Subcutaneous abdominal adipose tissue (tissue), 5 donors: ENCODE measurements at regions not wholly inside any gene's neighbourhood (a gene's known extent, or its start where the extent isn't known, plus 50 kb on each side); places are given as distances from the start of the nearest gene placed in this dataset.

Experiments used
- H3K27ac ChIP-seq: one replicate; pipeline ENCODE4 v1.7.0; 2013; ENCODE audit warnings: low read depth, mild to moderate bottlenecking, inconsistent platforms, low read length, moderate library complexity
- H3K27me3 ChIP-seq, 5 donors: one replicate each; pipeline ENCODE4 v1.7.0; 2013; ENCODE audit warnings: low read length in 5 of 5, inconsistent platforms in 1 of 5; ENCODE audit not compliant: control insufficient read depth in 5 of 5, insufficient read depth in 4 of 5
- H3K36me3 ChIP-seq, 5 donors: one replicate each; pipeline ENCODE4 v1.7.0; 2013; ENCODE audit warnings: low read length in 5 of 5; ENCODE audit not compliant: control insufficient read depth in 5 of 5, insufficient read depth in 5 of 5
- H3K4me1 ChIP-seq, 5 donors: one replicate each; pipeline ENCODE4 v1.7.0; 2013; ENCODE audit warnings: low read length in 5 of 5, mild to moderate bottlenecking in 3 of 5, moderate library complexity in 1 of 5; ENCODE audit not compliant: control insufficient read depth in 5 of 5, insufficient read depth in 5 of 5
- H3K4me3 ChIP-seq, 5 donors: one replicate each; pipeline ENCODE4 v1.7.0; 2013; ENCODE audit warnings: low read length in 5 of 5, low read depth in 1 of 5
- H3K9ac ChIP-seq, 5 donors: one replicate each; pipeline ENCODE4 v1.7.0; 2013; ENCODE audit warnings: low read length in 5 of 5, mild to moderate bottlenecking in 4 of 5, moderate library complexity in 3 of 5
- H3K9me3 ChIP-seq, 5 donors: one replicate each; pipeline ENCODE4 v1.7.0; 2013; ENCODE audit warnings: low read length in 5 of 5; ENCODE audit not compliant: control insufficient read depth in 5 of 5
- donor health status: healthy.
- donor health status: healthy.
- donor health status: healthy.
- donor health status: healthy.
- donor health status: healthy.

DNA sequence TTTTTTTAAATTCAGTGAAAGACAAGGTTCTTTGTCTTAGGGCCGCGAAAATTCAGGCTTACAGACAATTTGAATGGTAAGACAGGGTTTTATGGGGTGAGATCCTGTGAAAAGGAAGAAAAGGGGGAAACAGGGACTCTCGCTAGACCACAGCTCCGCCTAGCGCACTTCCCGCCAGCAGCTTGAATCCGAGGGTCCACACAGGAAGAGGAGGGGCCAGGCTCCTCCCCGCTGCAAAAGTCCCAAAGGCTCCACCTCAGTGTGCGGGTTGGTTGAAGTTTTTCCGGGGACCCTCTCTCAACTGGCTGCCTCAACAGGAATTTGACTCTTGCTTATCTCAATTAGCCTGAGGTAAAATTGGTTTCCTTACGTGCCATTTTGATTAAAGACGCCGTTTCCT, 950.9 kb upstream of the CNTN5 start:
- no peaks in the 10 kb centered on the region for H3K36me3 ChIP-seq
- H3K9ac ChIP-seq = no peak overlapping the region
- H3K27ac ChIP-seq = no peak overlapping the region
- H3K4me3 ChIP-seq = no peak overlapping the region
- H3K27me3 ChIP-seq = no peaks in the 10 kb centered on the region
- H3K9me3 ChIP-seq = no peaks in the 10 kb centered on the region
- H3K4me1 ChIP-seq = peaks cover 0 to 5% (median 0%) of the 10 kb centered on the region in 5 donors

DNA sequence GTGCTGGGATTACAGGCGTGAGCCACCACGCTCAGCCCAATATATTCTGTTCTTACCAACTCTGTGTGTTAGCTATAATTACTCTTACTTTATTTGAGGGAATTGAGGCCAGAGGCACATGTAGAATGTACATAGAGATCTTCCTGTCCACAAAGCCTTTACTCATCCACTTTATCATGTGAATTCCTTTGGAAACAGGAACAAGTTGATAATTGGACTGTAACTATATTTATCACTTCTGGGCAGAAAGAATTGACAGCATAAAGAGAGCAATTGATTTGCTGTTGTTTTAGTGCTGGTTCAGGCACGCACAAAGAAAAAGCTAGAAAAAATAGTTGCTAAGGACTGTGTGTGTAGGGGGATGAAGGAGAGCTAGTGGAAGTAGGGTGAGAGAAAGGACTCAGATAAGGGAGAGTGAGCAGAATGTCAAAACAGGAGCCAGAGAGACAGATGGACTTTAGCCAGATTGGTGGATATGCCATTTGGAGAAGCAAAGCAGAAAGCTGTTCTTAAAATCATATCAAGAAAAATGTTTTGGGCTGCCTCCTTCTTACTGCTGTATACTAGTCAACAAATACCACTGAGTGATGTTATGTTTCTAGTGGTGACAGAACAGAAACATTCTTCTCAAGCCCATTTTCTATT, 929.8 kb upstream of the CNTN5 start:
- Histone ChIP-seq H3K9ac (no peak overlapping the region), H3K27me3 (no peaks in the 10 kb centered on the region), H3K4me1 (no peaks in the 10 kb centered on the region), H3K36me3 (no peaks in the 10 kb centered on the region), H3K27ac (no peak overlapping the region), H3K4me3 (no peak overlapping the region), H3K9me3 (peaks cover 0 to 3% (median 0%) of the 10 kb centered on the region in 5 donors)

DNA sequence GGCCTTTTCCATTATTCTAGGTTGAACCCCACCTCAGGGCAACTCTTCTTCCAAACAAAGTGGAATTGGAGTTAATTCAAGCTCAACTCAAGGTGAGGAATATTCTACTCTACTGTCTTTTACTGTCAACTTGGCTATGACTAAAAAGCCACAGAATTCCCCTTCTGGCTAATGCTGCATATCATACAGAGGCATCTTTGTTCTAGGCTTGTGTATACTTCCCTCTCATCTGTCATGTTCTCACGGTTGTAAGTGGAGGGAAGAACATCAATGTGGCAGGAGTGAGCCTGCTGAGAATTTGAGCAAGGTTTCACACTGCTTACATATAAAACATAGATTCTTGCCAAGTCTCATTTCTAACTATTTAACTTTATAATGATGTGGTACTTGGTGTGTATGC, 921.4 kb upstream of the CNTN5 start:
- no peak overlapping the region for H3K27ac ChIP-seq
- H3K9me3 ChIP-seq = peaks cover 0 to 3% (median 0%) of the 10 kb centered on the region in 5 donors

DNA sequence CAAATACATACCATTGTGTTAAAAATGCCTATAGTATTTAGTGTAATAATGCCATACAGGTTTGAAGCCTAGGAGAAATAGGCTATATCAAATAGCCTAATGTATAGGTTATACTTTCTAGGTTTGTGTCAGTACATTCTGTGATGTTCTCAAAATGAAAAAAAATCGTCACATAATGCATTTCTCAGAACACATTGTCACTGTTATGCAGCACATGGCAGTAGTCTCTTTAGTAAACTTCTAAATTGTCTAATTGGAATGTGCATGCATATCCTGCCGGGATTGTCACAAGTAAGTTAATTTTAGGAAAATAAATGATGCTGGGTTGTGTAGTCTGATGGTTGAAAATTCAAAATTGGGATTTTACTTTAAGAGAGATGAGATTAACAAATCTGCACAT, 920.1 kb upstream of the CNTN5 start:
- no peak overlapping the region for H3K27ac ChIP-seq
- no peaks in the 10 kb centered on the region for H3K36me3 ChIP-seq
- H3K9me3 ChIP-seq = no peaks in the 10 kb centered on the region
- no peak overlapping the region for H3K9ac ChIP-seq
- H3K4me3 ChIP-seq = no peak overlapping the region
- H3K4me1 ChIP-seq = no peaks in the 10 kb centered on the region
- H3K27me3 ChIP-seq = no peaks in the 10 kb centered on the region

More for the DNA sequence above, 921.4 kb upstream of the CNTN5 start:
- H3K9ac ChIP-seq = no peak overlapping the region
- no peaks in the 10 kb centered on the region for H3K4me1 ChIP-seq
- no peaks in the 10 kb centered on the region for H3K36me3 ChIP-seq
- H3K27me3 ChIP-seq = no peaks in the 10 kb centered on the region
- no peak overlapping the region for H3K4me3 ChIP-seq

DNA sequence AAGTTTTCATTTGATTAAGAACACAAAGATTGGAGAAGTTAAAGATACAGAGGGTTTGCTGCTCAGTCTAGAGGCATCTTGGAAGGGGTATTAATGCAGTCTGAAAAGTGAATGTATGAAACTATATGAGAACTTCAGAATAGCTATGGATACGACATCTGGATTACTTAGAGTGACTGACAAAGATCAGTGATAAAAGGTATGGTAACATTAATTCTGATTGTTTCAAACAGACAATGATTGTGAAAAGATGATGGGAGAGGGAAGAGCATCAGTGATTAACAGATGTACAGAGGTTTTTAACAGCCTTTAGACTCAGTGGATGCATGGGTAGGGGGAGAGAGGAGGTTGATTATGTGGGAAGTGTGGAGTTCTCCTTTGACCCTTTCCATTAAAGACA, 919.4 kb upstream of the CNTN5 start:
- Histone ChIP-seq H3K4me3 (no peak overlapping the region), H3K4me1 (no peaks in the 10 kb centered on the region), H3K9me3 (no peaks in the 10 kb centered on the region), H3K9ac (no peak overlapping the region), H3K36me3 (no peaks in the 10 kb centered on the region), H3K27ac (no peak overlapping the region), H3K27me3 (no peaks in the 10 kb centered on the region)

DNA sequence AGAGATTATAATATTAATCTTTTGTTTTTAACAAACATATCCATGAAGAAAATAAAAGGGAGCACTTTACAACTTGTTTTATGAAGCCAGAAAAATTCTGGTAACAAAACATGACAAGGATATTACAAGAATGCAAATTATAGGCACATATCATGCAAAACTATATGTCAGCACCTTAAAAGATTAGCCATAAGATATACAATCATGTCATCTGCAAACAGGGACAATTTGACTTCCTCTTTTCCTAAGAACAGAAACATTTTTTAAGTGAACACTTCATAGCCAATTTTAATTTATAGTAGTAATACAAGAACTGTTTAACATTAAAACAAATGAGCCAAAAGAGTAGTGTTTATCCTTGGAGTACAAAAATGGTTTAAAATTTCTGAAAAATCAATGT, 916.5 kb upstream of the CNTN5 start:
- no peaks in the 10 kb centered on the region for H3K27me3 ChIP-seq
- H3K27ac ChIP-seq = no peak overlapping the region
- no peaks in the 10 kb centered on the region for H3K36me3 ChIP-seq
- no peaks in the 10 kb centered on the region for H3K9me3 ChIP-seq
- H3K4me3 ChIP-seq = no peak overlapping the region
- no peaks in the 10 kb centered on the region for H3K4me1 ChIP-seq
- no peak overlapping the region for H3K9ac ChIP-seq

DNA sequence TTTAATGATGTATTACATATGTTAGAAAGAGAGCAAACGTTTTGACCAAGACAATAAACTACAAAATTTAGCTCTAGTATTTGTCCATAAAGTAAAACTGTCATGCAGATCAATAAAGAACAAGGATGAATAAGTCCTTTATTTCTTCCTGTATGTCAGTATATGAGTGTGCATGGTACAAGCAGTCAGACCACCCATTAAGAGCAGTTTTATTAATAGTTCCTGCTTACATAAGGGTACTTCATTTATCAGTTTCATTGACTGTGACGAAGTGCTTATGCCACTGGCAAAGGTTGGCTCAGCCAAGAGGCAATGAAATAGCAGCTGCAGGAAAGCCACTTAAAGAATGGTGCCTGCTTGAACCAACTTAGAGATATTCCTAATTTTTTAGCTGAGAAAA, 913.0 kb upstream of the CNTN5 start:
- Histone ChIP-seq H3K4me3 (no peak overlapping the region), H3K4me1 (no peaks in the 10 kb centered on the region), H3K27ac (no peak overlapping the region), H3K36me3 (no peaks in the 10 kb centered on the region), H3K9ac (no peak overlapping the region), H3K9me3 (no peaks in the 10 kb centered on the region), H3K27me3 (no peaks in the 10 kb centered on the region)

DNA sequence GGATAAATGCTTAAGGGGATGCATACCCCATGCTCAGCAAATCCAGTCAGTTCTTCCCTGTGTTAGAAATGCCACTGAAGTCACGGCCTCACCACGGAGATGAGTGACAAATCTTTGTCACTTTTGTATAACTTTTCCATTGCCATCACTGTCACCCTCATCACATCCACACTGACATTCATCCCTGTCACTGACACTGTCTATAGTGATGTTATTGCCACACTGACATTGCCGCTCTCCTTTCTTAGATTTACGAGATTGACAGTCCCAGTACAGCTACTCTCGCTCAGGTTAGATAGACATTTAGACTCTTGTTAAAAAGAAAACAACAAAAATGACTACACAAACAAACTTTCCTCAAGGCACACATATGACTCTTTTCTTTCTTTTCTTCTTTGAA, 910.7 kb upstream of the CNTN5 start:
- H3K9me3 ChIP-seq = no peaks in the 10 kb centered on the region
- H3K4me3 ChIP-seq = no peak overlapping the region
- no peaks in the 10 kb centered on the region for H3K36me3 ChIP-seq
- H3K27me3 ChIP-seq = no peaks in the 10 kb centered on the region
- no peaks in the 10 kb centered on the region for H3K4me1 ChIP-seq
- no peak overlapping the region for H3K27ac ChIP-seq
- no peak overlapping the region for H3K9ac ChIP-seq

DNA sequence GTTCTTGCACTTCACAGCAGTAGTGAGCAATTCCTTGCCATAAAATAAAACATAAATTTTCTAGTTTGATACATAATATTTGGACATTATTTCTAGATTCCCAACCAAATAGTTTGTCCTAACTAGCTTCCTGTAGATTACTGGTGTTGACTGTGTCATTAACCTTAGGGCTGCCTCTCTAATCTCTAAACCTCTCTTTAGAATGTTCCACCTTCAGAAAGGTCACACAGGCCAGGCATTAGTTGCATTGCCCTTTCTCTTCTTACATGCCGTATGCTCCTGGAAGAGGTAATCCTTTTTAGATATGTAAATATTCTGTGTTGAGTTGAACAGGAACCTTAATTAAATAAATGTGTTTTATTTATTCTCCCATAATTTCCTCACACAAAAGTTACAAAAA, 904.9 kb upstream of the CNTN5 start:
- no peaks in the 10 kb centered on the region for H3K4me1 ChIP-seq
- H3K27ac ChIP-seq = no peak overlapping the region
- H3K4me3 ChIP-seq = no peak overlapping the region
- H3K9me3 ChIP-seq = no peaks in the 10 kb centered on the region
- H3K27me3 ChIP-seq = no peaks in the 10 kb centered on the region
- no peak overlapping the region for H3K9ac ChIP-seq
- H3K36me3 ChIP-seq = no peaks in the 10 kb centered on the region

DNA sequence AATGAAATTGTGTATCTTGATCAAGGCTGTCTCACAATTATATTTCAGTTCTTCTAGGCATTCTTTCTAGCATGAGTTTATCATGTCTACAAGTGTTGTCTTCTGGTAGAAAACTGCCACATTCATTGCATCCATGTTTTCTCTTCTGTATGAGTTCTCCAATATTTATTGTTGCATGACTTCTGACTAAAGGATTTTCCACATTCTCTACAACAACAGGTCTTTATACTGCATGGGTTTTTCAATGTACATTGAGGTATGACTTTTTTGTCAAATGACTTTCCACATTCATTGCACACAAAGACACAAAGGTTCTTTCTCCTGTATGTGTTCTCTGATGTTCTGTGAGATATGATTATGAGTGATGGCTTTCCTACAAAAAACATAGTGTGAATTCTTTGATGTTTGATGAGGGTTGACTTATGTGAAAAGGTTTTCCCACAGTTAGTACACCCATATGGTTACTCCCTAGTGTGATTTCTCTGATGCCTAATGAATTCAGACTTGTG, 890.6 kb upstream of the CNTN5 start:
- Histone ChIP-seq H3K36me3 (no peaks in the 10 kb centered on the region), H3K4me1 (no peaks in the 10 kb centered on the region), H3K9ac (no peak overlapping the region), H3K27ac (no peak overlapping the region), H3K27me3 (no peaks in the 10 kb centered on the region), H3K4me3 (no peak overlapping the region), H3K9me3 (peaks cover 0 to 4% (median 0%) of the 10 kb centered on the region in 5 donors)
